Esophagus squamous epithelium (tissue), 5 donors: ENCODE measurements at regions not wholly inside any gene's neighbourhood (a gene's known extent, or its start where the extent isn't known, plus 50 kb on each side); places are given as distances from the start of the nearest gene placed in this dataset.

Source experiments
- DNase-seq: peaks from one replicate; lab custom pipeline; 2025; lab: John Stamatoyannopoulos, UW
- H3K27ac ChIP-seq, 4 donors: fragments of 200-600 bp; sonication (generic); one replicate each; pipeline ENCODE4 v1.5.1; 2016 to 2019; ENCODE audit warnings: mild to moderate bottlenecking in 1 of 4
- H3K27me3 ChIP-seq, 4 donors: fragments of 200-600 bp; sonication (generic); 1 replicate in 3 of 4; 2 replicates in 1 of 4; pipeline versions ENCODE4 v1.5.1 to v1.6.0; 2017 to 2021; ENCODE audit warnings: antibody characterized with exemption in 1 of 4
- H3K36me3 ChIP-seq, 3 donors: fragments of 200-600 bp; sonication (generic); one replicate each; pipeline ENCODE4 v1.5.1; 2016 to 2019
- H3K4me1 ChIP-seq, 3 donors: fragments of 200-600 bp; sonication (generic); one replicate each; pipeline ENCODE4 v1.5.1; 2017 to 2019
- H3K4me3 ChIP-seq, 4 donors: fragments of 200-600 bp; sonication (generic); 1 replicate in 3 of 4; 2 replicates in 1 of 4; pipeline ENCODE4 v1.5.1; 2016 to 2019; ENCODE audit warnings: mild to moderate bottlenecking in 2 of 4, moderate library complexity in 1 of 4
- H3K9me3 ChIP-seq, 3 donors: fragments of 200-600 bp; sonication (generic); one replicate each; pipeline ENCODE4 v1.5.1; 2016 to 2019
- POLR2A ChIP-seq, 4 donors: fragments of 450-650 bp; IDR thresholded peaks; one replicate each; pipeline ENCODE4 v1.6.1; 2017; ENCODE audit warnings: antibody characterized with exemption in 4 of 4, mild to moderate bottlenecking in 4 of 4, moderate library complexity in 3 of 4
- WGBS, 2 donors: methylation state at CpG; one replicate each; pipeline ENCODE4 v1.1.5; 2018; 5-methylcytosine and 5-hydroxymethylcytosine counted together
- intact Hi-C: fragments of 100-400 bp; cut with DNase I; formaldehyde crosslinking; loops from one replicate; pipeline ENCODE4 v1.15.0; 2022
- TF ChIP-seq, protein P1 (sequence below), 6 experiments: fragments of 450-650 bp in 4 of 6; fragments of 200-600 bp in 2 of 6; sonication (generic) in 2 of 6; IDR thresholded peaks; one replicate each; pipeline ENCODE4 v1.5.1; 2016 to 2019; ENCODE audit warnings: antibody characterized with exemption in 6 of 6, mild to moderate bottlenecking in 4 of 6, moderate library complexity in 4 of 6
- donor health status: DM: yes; HTN: yes; CAD: no.

DNA sequence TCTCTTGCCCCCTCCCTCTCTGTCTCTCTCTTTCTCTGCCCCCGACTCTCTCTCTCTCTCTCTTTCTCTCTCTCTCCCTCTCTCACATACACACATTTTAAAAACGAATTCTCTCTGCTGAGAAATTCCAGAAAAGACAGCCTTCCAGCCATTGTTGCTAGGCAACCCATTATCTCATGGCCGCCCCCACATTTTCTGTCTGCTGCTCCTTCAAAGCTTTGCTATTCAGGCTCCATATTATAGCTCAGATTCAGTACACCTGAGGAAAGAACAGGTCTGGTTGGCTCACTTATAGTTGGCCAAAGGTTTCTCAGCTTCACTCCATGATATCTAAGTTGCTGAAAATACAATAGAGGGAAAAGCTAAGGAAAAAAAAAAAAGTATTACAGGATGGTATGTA, 174.4 kb upstream of the RADX start:
- H3K4me3 ChIP-seq = no peak overlapping the region
- DNase-seq = no peak
- no peaks in the 10 kb centered on the region for H3K27me3 ChIP-seq
- TF ChIP-seq POLR2A (IDR thresholded peaks at IDR 0.05) = no peak
- TF ChIP-seq, protein P1, sequence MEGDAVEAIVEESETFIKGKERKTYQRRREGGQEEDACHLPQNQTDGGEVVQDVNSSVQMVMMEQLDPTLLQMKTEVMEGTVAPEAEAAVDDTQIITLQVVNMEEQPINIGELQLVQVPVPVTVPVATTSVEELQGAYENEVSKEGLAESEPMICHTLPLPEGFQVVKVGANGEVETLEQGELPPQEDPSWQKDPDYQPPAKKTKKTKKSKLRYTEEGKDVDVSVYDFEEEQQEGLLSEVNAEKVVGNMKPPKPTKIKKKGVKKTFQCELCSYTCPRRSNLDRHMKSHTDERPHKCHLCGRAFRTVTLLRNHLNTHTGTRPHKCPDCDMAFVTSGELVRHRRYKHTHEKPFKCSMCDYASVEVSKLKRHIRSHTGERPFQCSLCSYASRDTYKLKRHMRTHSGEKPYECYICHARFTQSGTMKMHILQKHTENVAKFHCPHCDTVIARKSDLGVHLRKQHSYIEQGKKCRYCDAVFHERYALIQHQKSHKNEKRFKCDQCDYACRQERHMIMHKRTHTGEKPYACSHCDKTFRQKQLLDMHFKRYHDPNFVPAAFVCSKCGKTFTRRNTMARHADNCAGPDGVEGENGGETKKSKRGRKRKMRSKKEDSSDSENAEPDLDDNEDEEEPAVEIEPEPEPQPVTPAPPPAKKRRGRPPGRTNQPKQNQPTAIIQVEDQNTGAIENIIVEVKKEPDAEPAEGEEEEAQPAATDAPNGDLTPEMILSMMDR (IDR thresholded peaks at IDR 0.05) = no peak
- 39 to 48% methylated on average over 3 of the region's 3 CpGs for WGBS, 2 donors
- intact Hi-C loops = no loop called here
- H3K4me1 ChIP-seq = no peaks in the 10 kb centered on the region
- no peaks in the 10 kb centered on the region for H3K36me3 ChIP-seq
- H3K27ac ChIP-seq = no peak overlapping the region
- no peaks in the 10 kb centered on the region for H3K9me3 ChIP-seq

DNA sequence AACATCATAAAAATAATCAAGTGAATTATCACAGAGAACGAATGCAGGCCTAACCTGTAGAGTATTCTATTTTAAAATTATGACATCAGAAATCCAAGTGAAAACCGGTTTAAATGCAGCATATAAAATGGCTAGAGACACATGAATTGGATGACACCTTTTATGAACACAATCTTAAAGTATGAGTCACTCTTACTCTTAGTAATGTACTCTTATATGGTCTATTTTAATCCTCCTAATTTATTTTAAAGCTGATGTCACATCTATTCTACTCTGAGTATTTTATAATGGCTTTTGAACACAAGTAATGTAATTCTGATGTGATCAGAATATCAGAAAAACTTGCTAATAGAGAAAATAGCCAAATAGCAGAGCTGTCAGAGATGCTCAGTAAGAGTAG, 161.4 kb upstream of the RADX start:
- TF ChIP-seq POLR2A (IDR thresholded peaks at IDR 0.05) = no peak
- TF ChIP-seq, protein P1 (IDR thresholded peaks at IDR 0.05) = no peak
- intact Hi-C loops = no loop called here
- no peaks in the 10 kb centered on the region for H3K4me1 ChIP-seq
- no peaks in the 10 kb centered on the region for H3K36me3 ChIP-seq
- no peak overlapping the region for H3K4me3 ChIP-seq
- DNase-seq = no peak
- H3K27ac ChIP-seq = no peak overlapping the region
- H3K27me3 ChIP-seq = no peaks in the 10 kb centered on the region
- no peaks in the 10 kb centered on the region for H3K9me3 ChIP-seq
- 15 to 30% methylated on average over 2 of the region's 2 CpGs for WGBS, 2 donors

DNA sequence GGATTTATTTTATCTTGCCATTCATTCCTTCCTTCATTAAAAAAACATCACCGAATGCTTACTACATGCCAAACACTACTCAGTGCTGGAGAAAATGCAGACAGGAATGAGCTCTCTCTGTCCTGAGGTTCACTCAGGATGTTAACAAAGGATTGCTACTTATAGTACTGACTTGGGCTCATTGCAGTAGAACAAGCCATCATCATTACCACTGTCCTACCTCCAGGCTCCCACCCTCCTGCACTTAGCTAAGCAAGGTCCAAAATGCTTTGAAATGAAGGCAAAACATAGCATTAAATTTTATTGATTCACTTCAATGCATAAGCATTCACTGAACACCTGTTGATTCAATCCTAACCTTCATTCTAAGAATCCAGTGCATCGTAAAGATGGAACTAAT, 159.8 kb upstream of the RADX start:
- no peak overlapping the region for H3K4me3 ChIP-seq
- intact Hi-C loops = no loop called here
- H3K27me3 ChIP-seq = no peaks in the 10 kb centered on the region
- TF ChIP-seq, protein P1 (IDR thresholded peaks at IDR 0.05) = no peak
- TF ChIP-seq POLR2A (IDR thresholded peaks at IDR 0.05) = no peak
- H3K36me3 ChIP-seq = no peaks in the 10 kb centered on the region
- DNase-seq = no peak
- H3K4me1 ChIP-seq = no peaks in the 10 kb centered on the region
- no peak overlapping the region for H3K27ac ChIP-seq
- no peaks in the 10 kb centered on the region for H3K9me3 ChIP-seq
- 80% methylated on average over 1 to 2 of the region's 2 CpGs for WGBS, 2 donors

DNA sequence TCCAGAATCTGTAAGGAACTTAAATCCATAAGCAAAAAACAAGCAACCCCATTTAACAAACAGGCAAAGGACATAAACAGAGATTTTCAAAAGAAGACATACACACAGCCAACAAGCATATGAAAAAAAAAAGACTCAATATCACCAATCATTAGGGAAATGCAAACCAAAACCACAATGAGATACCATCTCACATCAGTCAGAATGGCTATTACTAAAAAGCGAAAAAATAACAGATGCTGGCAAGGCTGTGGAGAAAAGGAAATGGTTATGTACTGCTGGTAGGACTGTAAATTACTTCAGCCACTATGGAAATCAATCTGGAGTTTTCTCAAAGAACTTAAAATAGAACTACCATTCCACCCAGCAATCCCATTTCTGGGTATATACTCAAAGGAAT, 156.8 kb upstream of the RADX start:
- Histone ChIP-seq H3K27me3 (no peaks in the 10 kb centered on the region), H3K27ac (no peak overlapping the region), H3K9me3 (no peaks in the 10 kb centered on the region), H3K36me3 (no peaks in the 10 kb centered on the region), H3K4me3 (no peak overlapping the region), H3K4me1 (no peaks in the 10 kb centered on the region)
- intact Hi-C loops = no loop called here
- DNase-seq = no peak
- TF ChIP-seq, protein P1 (IDR thresholded peaks at IDR 0.05) = no peak
- TF ChIP-seq POLR2A (IDR thresholded peaks at IDR 0.05) = no peak
- 50 to 85% methylated on average over 1 of the region's 1 CpG for WGBS, 2 donors

DNA sequence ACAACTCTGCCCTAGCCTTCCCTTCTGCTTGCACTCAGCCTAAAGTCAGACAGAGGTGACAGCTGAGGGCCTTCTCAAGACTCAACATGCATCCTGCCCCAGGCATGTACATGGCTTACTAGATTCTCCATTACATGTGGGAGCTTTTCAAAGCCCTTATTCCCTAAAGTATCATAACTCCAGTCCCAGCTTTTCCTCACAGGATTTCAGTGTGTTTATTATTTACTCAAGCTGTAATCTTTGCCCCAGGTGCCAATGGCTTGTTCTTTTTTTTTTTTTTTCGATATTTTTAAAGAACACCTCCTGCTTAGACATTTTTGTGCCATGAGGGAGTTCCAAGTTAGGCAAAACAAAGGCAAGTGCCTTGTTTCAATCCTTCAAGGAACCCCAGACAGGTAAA, 154.0 kb upstream of the RADX start:
- Histone ChIP-seq H3K9me3 (no peaks in the 10 kb centered on the region), H3K27me3 (no peaks in the 10 kb centered on the region), H3K4me3 (no peak overlapping the region), H3K4me1 (no peaks in the 10 kb centered on the region), H3K27ac (no peak overlapping the region), H3K36me3 (no peaks in the 10 kb centered on the region)
- intact Hi-C loops = no loop called here
- 17% methylated on average over 1 of the region's 1 CpG for WGBS, 2 donors
- TF ChIP-seq, protein P1 (IDR thresholded peaks at IDR 0.05) = no peak
- TF ChIP-seq POLR2A (IDR thresholded peaks at IDR 0.05) = no peak
- DNase-seq = no peak
